Mesodermal cell (in vitro differentiated cells): ENCODE measurements at regions not wholly inside any gene's neighbourhood (a gene's known extent, or its start where the extent isn't known, plus 50 kb on each side); places are given as distances from the start of the nearest gene placed in this dataset.

Source experiments
- H3K27ac ChIP-seq: 2 replicates; pipeline ENCODE4 v1.7.0; 2013; ENCODE audit warnings: mild to moderate bottlenecking, low read depth, low read length, moderate library complexity; ENCODE audit not compliant: severe bottlenecking
- H3K36me3 ChIP-seq: 2 replicates; pipeline ENCODE4 v1.7.1; 2013; ENCODE audit warnings: mild to moderate bottlenecking, low read length, moderate library complexity; ENCODE audit not compliant: control insufficient read depth, insufficient read depth
- H3K4me1 ChIP-seq: one replicate; pipeline ENCODE4 v1.7.1; 2013; ENCODE audit warnings: mild to moderate bottlenecking, low read length; ENCODE audit not compliant: insufficient read depth, control insufficient read depth, poor library complexity, severe bottlenecking
- H3K4me3 ChIP-seq: 2 replicates; pipeline ENCODE4 v1.7.0; 2013; ENCODE audit warnings: low read length, control low read depth, mild to moderate bottlenecking; ENCODE audit not compliant: insufficient read depth, poor library complexity, severe bottlenecking; ENCODE audit errors: extremely low read depth
- H3K9me3 ChIP-seq: 2 replicates; pipeline ENCODE4 v1.7.1; 2013; ENCODE audit warnings: mild to moderate bottlenecking, low read length, moderate library complexity; ENCODE audit not compliant: control insufficient read depth
- WGBS, 2 experiments: methylation state at CpG; one replicate each; pipeline ENCODE4 v1.1.5; 2013; ENCODE audit warnings: missing lambda C conversion rate in 2 of 2; ENCODE audit not compliant: insufficient coverage in 2 of 2; 5-methylcytosine and 5-hydroxymethylcytosine counted together

GRCh38 chr2:108184419-108184818, 55.3 kb upstream of the SULT1C3 start:
- Histone ChIP-seq H3K36me3 (no peaks in the 10 kb centered on the region), H3K27ac (no peak overlapping the region), H3K4me1 (no peaks in the 10 kb centered on the region), H3K9me3 (no peaks in the 10 kb centered on the region), H3K4me3 (no peak overlapping the region)
- 41 to 50% methylated on average over 1 to 2 of the region's 2 CpGs for WGBS, 2 experiments

DNA sequence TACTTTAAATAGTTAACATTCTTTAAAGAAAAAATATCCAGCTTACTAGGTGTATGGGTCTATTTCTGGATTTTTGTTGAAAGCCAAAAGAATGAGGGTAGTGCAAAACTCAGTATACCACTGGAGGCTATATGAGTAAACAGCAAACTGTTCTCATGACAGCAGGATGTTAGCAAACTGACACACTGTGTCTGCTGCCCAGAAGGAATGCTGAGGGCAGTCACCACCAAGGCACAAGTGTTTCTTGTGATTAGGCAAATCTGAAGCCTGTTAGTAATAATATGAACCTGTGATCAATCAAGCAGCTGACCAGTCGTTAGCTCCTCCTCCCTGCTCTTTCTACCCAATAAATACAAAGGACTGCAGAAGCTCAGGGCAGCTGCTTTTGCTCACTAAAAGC, 50.5 kb upstream of the SULT1C3 start:
- Histone ChIP-seq H3K9me3 (no peaks in the 10 kb centered on the region), H3K36me3 (no peaks in the 10 kb centered on the region), H3K27ac (no peak overlapping the region), H3K4me1 (no peaks in the 10 kb centered on the region), H3K4me3 (no peak overlapping the region)
- WGBS, 2 experiments: 63% methylated on average over 1 of the region's 1 CpG; no CpG with 5 or more reads in 1 of the 2 experiments
